NK-92 treated with Interleukin-12 subunit alpha and Interleukin-12 subunit beta, amount 100 ng/mL, for 24 hours (cell line): ENCODE measurements at regions not wholly inside any gene's neighbourhood (a gene's known extent, or its start where the extent isn't known, plus 50 kb on each side); places are given as distances from the start of the nearest gene placed in this dataset.
"Not testable (repeated sequence)": the region's sequence is repeated elsewhere in the genome, so short reads cannot be mapped to it uniquely, and the experiment has no call there.

Experiments used
- DNase-seq: peaks from one replicate; lab custom pipeline; 2025; lab: John Stamatoyannopoulos, UW

DNA sequence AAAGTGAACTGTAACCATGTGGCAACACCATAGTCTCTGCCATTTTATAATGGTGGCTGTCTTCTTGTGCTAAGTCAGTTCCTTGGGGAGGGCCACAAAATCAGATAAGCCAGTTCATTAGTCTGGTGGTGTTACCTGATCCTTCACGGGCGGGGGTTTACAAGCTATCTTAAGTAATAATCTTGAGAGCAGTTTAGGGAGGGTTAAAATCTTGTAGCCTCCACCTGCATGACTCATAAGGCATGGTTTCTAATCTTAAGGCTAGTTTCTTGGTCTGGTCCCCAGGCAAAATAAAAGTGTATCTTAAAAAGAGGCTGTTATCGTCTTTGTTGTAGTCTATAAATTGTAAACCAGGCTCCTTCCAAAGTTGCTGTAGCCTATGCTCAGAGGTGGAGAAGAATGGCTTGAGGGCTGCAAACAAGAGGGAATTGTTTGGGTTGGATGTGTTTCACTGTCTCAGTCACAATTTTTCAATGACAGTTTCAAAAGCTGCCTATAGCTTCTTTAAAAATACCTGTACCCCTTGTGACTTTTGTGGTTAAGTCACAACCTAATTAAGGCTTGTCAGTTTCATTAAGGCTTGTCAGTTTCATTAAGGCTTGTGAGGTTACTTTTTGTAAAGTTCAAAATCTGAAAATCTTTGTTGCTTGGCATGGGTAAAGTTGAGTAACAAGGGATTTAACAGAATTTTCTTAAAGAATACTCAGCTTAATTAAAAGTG is 135.7 kb downstream of the RPS4Y2 start:
- DNase-seq: no peak

DNA sequence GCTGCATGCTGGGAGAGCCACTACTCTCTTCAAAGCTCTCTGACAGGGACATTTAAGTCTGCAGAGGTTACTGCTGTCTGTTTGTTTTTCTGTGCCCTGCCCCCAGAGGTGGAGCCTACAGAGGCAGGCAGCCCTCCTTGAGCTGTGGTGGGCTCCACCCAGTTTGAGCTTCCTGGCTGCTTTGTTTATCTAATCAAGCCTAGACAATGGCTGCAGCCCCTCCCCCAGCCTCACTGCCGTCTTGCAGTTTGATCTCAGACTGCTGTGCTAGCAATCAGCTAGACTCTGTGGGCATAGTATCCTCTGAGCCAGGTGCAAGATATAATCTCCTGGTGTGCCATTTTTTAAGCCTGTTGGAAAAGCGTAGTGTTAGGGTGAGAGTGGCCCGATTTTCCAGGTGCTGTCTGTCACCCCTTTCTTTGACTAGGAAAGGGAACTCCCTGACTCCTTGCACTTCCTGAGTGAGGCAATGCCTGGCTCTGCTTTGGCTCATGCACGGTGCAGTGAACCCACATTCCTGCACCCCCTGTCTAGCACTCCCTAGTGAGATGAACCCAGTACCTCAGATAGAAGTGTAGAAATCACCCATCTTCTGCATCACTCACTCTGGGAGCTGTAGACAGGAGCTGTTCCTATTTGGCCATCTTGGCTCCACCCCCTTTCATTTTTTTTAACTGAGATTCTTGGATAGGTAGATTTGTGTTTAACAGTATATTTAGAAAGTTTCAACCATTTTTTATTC is 169.6 kb downstream of the RPS4Y2 start:
- not testable (repeated sequence) for DNase-seq

DNA sequence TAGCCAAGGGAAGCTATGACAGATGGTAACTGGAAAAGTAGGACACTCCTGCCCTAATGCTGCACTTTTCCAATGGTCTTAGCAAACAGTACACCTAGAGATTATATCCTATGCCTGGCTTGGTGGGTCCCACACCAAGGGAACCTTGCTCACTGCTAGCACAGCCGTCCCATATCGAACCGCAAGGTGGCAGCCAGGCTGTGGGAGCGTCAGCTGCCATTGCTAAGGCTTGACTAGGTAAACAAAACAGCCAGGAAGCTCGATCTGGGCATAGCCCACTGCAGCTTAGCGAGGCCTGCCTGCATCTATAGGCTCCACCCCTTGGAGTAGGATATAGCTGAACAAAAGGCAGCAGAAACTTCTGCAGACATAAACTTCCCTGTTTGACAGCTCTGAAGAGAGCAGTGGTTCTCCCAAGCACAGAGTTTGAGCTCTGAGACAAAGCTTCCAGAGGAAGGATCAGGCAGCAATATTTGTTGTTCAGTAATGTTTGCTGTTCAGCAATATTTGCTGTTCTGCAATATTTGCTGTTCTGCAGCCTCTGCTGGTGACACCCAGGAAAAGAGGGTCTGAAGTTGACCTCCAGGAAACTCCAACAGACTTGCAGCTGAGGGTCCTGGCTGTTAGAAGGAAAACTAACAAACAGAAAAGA is 173.9 kb downstream of the RPS4Y2 start:
- DNase-seq: no peak

DNA sequence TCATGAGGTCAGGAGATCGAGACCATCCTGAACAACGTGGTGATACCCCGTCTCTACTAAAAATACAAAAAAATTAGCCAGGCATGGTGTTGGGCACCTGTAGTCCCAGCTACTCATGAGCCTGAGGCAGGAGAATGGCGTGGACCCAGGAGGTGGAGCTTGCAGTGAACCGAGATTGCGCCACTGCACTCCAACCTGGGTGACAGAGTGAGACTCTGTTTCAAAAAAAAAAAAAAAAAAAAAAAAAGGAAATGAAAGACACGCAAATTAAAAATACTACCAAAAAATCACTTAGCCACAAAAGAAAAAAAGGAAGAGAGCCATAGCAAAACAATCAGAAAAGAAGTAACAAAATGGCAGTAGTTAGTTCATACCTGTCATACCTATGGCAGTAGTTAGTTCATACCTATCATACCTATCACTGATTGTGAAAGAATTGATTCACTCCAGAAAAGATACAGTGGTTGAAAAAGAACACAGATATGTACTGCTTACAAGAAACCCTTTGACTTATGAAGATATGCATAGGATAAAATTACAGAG is 180.9 kb downstream of the RPS4Y2 start:
- DNase-seq: not testable (repeated sequence)

DNA sequence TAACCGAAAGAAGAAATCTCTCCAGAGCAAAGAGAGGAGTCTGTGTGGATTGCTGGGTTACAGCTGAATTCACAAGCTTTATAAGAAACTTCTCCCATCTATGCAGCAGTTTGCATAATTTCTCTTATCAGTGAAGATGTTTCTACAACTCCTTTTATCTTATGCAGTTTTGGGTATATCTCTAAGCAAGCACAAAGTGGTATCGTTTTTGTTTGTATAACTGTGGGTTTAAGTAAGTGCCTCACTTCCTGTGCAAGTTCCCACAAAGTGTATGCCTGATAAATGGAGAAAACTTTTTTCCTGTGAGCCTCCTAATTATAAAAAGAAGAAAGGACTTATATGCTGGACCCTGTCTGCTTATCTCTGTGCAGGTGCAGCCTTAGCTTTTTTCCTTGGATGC is 205.6 kb downstream of the RPS4Y2 start:
- DNase-seq: no peak

DNA sequence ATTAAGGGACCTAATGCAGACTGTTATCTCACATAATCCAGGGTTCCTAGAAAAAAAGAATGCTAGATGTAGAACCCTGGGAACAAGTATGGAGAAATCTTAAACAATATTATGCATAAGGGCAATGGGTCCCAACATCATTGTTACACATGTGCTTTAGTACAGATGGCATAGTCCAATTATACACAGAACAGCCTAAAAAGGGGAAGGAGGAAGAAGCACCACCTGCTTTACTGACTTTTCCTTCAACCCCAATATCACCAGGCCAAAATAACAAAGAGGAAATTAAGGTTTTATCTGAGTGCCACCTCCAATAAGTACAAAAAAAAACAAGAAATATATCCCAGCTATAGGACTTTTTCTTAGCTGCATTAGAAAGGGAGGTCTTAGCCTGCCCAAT is 211.9 kb downstream of the RPS4Y2 start:
- DNase-seq: no peak

DNA sequence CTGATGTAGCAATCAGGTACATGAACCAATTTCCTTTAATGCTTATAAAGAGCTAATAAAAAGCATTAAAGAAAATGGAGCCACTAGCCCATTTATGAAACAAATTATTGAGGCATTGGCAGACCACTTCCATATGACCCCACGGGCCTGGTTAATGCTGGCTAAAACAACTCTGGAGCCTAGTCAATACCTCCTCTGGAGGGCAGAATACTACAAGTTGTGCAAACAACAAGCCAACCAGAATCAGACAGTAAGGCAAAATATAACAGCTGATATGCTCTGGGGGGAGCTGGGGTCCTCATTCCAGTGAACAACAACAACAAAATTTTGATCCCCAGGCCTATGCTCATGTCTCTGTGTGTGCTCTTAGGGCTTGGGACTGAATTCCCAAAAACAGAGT is 212.3 kb downstream of the RPS4Y2 start:
- no peak for DNase-seq

DNA sequence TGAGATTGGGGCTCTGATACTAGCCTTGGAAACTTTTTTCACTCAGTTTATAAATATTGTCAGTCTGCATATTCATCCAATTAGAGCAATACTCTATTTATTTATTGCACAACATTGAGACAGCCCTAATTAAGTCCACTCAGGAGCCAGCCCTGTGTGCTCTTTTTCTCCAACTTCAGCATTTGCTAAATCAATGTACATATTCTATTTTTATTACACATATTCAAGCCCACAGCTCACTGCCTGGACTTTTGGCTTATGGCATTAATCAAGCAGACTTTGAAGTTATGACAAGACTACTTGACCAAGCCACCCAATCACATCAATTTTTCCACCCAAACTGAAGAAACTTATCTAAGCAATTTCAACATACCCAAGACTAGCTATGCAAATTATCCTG is 215.5 kb downstream of the RPS4Y2 start:
- no peak for DNase-seq

DNA sequence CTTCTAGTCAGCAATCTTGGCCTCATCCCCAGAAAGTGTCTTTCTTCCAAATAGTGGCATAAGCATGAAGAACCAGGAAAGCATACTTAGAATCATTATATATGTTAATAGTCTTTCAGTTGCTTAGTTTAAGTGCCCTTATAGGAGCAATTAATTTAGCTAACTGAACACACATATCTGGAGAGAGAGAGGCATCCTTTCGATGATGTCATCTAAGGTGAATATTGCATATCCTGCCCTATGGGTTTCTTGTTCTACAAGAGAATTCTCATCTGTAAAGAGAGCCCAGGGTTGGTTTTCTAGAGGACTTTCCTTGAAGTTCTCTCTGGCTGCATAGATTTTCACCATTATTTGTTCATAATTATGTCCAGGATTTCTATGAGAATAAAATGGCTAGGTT is 230.1 kb downstream of the RPS4Y2 start:
- DNase-seq: no peak

DNA sequence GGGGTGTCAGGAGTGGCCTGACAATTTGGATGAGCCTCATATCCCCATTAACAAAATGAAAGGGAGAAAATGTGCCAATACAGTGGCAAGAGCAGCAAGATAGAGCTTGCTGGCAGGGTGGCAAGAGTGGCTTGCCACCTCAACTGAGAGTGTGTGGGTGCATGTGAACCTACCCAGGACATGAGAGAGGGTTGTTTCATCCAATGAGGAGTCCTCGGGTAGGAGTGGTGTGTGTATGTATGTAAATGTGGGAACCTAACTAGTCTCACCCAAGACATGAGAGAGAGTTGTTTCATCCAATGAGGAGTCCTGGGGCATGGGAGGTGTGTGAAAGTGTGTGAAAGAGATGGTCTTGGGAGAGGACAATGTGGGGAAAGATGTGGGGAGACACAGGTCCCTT is 234.2 kb downstream of the RPS4Y2 start:
- DNase-seq: no peak

DNA sequence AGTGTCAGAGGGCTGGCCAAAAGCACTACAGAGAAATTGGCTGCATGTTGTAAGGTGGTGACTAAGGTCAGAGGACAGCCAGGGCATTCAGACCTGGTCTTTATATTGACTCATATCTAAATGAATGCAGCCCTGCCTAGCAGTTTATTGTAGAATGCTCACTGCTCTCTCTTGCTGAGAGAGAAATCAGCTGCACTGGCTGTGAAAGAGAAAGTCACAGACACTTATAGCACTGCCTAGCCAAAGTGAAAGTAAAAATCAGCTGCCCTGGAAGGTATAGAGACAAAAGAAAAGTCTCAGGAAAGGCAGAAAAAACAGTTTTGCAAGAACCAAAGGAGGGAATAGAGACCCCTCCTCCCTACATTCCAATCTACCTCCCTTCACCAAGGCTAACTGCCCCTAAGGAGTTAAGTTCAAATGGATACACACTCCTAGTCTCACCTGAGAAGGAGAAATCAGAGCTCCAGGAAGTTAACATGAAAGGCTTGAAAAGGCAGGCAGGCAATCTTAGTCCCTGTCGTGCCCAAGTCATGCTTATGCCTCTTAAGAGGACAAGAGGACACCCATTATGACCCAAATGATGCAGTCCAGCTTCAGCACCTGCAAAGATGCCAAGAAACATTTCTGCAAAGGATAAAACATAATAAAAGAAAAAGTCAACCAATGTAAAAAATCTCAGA is 235.1 kb downstream of the RPS4Y2 start:
- no peak for DNase-seq

DNA sequence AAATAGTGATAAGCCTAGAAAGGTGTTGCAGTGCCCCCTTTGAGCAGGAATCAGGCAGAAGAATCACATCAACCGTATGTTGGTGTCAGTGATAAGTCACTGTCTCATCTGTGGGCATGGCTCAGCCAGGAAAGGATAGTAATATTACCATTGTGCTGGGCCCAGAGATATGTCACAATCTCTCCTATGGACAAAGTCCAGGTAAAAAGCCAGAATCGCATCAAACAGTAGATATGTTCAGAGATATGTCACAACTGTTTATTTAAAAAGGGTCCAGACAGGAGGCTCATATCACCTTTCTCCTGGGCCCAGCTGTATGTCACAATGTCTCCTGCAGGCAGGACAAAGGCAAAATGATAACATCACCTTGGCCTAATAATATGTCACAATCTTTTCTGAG is 241.4 kb downstream of the RPS4Y2 start:
- no peak for DNase-seq

DNA sequence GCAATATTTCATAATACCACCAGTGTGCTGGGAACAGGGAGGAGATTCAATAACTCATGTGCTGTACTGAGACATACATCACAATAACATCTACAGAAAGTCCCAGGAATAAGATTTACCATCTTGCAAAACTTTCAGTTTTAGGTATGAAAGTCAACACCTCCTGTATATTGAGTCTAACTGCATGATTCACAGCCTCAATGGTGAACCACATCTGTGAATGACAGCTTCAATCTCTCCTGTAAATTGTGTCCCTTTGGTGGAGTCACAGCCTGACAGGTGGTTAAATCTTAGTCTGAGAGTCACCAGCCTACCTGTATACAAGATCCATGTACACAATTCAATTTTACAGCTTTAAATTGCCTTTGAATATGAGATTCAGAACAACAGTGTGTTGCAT is 242.1 kb downstream of the RPS4Y2 start:
- DNase-seq: peak; percentile 6

DNA sequence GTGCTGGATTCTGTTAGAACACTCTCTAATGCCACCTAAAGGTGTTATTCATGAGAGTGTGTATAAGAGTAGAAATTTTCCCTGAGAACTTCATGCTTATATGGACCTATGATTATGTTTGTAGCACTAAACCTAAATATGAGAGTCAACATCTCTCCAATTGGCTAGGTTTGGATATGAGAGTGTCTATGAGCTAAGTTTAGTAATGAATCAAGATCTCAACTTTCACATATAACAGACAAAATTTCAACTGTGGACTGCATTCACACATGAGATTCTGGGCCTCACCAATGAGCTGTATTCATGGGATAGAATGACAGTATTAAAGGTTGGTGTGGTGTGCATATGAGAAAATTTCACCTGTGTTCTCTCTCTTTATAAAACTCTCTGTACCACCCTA is 242.6 kb downstream of the RPS4Y2 start:
- no peak for DNase-seq

DNA sequence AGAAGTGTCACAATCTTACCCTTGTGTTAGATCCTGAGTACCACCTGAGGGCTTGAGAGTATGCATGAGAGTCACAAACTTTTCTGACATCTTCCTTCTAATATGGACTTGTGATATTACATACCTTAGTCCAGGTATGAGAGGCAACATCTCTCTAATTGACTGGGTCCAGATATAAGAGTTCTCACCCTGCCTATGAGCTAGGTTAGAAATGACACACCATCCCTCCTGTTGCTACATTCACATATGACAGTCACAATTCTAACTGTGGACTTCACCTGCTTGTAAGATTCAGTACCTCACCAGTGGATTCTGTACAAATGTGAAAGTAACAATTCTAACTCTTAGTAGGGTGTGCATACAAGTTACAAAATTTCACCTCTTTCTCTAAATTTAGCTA is 245.2 kb downstream of the RPS4Y2 start:
- no peak for DNase-seq

DNA sequence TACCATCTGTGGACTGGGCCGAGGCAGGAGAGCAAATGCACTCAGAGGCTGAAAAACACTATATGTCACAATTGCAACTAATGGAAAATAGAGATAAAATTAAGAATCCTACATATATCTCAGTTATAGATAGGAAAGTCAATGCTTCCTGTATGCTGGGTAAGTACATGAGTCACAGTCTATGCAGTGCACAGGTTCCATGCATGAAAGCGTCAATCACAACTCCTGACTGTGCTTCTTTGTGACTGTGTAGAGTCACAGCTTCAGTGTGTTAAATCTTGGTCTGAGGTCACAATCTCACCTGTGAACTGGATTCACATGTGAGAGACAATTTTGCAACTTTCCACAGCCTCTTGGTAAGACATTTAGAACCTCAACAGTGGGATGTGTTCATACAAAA is 247.2 kb downstream of the RPS4Y2 start:
- DNase-seq: peak; percentile 2

DNA sequence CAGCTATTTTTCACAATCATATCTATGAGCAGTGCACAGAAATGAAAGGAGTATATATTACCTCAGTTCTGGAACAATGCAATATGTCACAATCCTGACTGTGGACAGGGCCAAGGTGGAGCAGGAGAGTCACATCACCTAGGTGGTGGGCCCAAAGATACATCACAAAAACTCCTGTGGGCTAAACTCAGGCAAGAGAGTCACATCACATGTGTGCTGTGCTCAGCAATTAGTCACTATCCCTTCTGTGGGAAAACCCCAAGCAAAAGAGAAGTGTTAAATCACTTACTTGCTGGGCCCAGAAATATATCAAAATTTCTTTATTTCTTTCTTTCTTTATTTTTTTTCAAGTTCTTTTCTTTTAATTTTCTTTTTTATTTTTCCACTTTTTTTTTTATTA is 249.6 kb downstream of the RPS4Y2 start:
- peak; percentile 3 for DNase-seq

DNA sequence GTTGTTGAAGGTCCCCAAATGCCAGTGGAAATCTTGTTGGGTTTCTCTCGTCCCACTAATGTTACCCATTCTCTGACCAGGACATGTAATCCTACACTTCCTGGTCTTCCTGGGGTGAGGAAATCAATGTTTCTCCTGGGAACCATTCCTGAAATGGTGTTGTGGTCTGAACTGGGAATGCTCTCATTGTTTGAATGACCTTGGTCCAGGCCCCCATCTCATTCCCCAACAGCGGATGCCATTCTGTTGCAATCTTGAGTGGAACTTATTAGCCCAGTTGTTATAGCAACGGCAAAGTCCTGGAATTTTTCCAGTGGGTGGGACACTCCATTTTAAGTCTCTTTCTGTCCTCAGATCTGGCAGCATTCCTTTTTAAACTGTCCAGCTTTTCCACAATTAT is 265.9 kb downstream of the RPS4Y2 start:
- DNase-seq: no peak

DNA sequence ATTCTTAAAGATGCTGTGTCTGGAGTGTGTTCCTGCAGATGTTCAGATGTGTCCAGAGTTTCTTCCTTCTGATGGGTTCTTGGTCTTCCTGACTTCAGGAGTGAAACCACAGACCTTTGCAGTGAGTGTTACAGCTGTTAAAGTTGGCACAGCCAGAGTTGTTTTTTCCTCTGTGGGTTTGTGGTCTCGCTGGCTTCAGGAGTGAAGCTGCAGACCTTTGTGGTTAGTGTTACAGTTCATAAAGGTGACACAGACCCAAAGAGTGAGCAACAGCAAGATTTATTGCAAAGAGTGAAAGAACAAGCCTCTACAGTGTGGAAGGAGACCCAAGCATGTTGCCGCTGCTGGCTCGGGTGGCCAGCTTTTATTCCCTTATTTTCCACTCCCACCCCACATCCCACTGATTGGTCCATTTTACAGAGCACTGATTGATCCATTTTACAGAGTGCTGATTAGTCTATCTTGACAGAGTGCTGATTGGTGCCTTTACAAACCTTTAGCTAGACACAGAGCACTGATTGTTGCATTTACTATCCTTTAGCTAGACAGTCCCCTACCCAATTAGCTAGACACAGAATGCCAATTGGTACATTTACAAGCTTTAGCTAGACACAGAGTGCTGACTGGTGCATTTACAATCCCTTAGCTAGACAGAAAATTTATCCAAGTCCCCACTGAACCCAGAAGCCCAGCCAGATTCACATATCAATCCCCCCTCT is 266.6 kb downstream of the RPS4Y2 start:
- peak; percentile 1 for DNase-seq

DNA sequence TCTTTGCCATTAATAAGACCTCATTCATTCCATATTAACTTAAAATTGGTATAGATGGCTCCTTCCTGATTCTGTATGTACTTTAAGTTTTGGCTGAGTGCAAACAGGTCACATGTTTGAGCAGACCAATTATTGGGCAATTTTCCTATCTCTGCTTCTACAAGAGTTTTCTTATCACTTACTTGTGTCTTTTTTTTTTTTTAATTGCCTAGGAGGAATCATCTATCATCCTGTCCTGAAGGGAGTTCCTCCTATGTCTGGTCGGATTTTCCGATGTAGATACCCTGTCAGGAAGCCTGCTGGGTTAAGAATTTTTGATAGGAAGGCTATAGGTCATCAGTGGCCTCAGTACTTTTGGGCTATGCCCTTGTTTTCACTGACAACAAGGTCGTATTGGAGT is 268.0 kb downstream of the RPS4Y2 start:
- no peak for DNase-seq

DNA sequence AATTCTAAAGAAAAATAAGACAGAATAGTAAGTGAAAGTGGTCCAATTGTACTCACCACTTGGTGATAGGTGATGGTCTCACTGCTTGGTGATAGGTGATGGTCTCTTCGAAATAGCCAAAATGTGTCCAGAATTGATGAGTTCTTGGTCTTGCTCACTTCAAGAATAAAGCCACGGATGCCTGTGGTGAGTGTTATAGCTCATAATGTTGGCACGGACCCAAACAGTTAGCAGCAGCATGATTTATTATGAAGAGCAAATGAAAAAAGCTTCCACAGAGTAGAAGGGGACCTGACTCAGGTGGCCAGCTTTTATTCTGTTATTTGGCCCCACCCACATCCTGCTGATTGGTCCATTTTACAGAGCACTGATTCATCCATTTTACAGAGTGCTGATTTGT is 272.6 kb downstream of the RPS4Y2 start:
- no peak for DNase-seq

DNA sequence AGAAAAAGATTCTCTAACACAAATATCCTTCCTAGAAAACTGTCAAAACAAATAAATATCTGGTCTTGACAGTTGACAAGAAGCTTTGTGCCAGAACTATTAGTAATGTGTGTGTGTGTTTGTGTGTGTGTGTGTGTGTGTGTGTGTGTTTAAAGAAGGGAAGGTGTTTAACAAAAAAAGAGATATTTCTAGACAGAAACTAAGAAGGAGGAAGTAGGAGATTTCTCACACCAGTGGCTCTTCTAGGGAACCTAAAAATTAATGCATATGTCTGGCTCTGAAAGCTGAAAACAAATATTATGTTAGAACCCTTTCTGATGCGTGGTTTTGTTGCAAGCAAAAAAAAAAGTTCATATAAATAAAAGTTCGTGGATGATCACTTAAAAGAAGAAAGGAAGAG is 277.5 kb downstream of the RPS4Y2 start:
- no peak for DNase-seq
